GM21515 (cell line): ENCODE measurements at regions not wholly inside any gene's neighbourhood (a gene's known extent, or its start where the extent isn't known, plus 50 kb on each side); places are given as distances from the start of the nearest gene placed in this dataset.

Source experiments
- ATAC-seq: cut with Tn5 transposase; IDR thresholded peaks from one replicate; pipeline ENCODE4 v1.9.1; 2021; ENCODE audit not compliant: unreplicated experiment

GRCh38 chr3:44048196-44048924 is 193.3 kb upstream of the TOPAZ1 start:
- ATAC-seq, result no peak

GRCh38 chr3:44048949-44049348 is 192.7 kb upstream of the TOPAZ1 start:
- ATAC-seq, result no peak

- no peak for ATAC-seq
These were observed 191.6 kb upstream of the TOPAZ1 start for GRCh38 chr3:44050101-44050500.

DNA sequence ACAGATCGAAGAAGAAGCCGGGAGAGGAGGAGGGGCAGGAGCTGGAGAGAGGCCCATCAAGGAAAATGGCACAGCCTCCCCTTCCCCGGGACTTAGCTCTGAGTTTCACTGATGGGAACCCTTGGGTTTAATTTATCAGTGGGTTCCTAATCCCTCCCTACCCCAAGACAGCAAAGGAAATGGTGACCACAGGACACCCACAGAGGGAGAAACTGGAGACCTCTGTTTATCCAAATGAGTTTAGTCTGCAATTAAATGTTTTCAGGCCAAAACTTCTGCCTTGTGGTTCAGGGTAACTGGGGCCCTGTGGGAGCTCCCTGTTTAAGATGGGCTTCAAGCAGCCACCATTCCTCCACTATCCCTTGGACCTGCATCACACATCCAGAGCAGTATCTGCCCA is 190.8 kb upstream of the TOPAZ1 start:
- no peak for ATAC-seq

- no peak for ATAC-seq
These were observed 185.7 kb upstream of the TOPAZ1 start for GRCh38 chr3:44055951-44056350.

DNA sequence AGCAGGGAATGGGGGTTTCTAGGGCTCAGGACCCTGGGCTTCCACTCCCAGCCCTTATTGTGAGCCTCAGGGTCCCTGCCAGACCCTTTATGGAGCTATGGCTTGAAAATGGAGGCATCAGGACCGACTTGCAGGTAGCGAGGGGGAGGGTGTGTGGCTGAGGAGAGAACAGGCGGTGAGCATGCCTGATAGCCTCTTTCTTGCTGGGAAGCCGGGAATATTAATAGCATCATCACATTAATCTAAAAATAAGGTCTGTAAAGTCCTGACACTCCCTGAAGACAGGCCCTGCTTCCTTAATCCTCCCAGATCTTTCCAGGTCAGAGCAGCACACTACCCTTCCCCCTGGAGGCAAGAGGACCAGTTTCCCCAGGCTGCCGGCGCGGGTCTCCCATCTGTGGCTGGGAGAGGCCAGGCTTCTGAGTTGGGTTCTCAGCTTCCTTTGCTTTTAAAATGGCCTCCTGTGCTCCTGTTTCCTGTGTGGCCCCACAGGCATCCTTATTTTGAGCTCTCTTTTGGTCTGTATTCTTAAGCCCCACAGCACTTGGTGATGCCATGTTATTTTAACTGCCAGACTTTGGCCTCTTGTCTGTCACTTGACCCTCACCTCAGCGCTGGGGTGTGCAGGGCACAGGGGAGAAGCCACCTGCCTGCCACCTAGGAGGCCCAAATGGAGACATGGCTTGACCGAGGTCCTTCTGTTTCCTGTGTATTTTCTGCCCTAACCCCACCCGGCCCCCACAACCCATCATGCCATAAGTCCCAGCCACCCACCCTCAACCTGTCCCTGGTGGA is 185.0 kb upstream of the TOPAZ1 start:
- ATAC-seq, result no peak

DNA sequence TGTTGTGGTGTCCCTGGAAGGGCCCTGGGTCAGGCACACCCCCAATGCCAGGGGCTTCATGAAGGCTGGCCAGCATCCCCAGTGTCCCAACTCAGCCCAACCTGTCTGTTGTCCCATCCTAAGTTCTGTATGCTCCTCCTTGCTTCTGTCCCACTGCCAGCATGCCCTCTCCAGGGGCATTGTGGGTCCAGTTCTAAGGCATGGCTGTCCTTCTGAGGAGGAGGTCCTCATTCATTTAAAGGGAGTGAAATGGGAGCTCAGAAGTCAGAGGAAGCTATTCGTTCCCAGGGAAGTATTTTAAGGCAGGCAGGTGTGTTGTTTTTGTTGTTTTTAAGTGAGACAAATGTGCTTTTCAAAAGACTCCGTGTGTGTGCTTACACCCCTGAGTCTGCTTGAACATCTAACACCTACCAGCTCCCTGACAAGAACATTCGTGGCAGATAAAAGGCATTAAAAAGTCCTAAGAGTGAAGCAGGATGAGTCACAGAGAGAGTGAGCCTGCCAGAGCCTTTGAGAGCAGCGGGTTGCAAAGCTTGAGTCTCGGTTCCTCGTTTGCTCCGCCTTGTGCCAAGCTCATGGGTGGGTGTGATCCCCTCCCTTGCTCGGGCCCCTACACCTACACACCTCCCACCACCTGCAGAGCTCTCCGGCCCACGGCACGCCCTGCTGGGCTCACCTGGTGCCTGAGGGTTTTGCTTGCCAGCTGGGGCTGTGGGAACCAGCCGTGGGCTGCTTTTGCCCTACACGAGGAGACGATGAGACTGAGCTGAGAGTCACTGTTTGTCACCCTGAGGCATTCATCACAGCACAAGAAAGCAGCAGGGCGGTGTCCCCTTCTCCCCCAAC is 183.4 kb upstream of the TOPAZ1 start:
- ATAC-seq, result peak; percentile 91

- peak; percentile 8 for ATAC-seq
These were observed 182.8 kb upstream of the TOPAZ1 start for GRCh38 chr3:44058868-44059203.

GRCh38 chr3:44060164-44060563 is 181.5 kb upstream of the TOPAZ1 start:
- no peak for ATAC-seq

GRCh38 chr3:44061268-44061667 is 180.4 kb upstream of the TOPAZ1 start:
- no peak for ATAC-seq

GRCh38 chr3:44061961-44062360 is 179.7 kb upstream of the TOPAZ1 start:
- no peak for ATAC-seq

- no peak for ATAC-seq
These were observed 176.2 kb upstream of the TOPAZ1 start for GRCh38 chr3:44065311-44066094.

DNA sequence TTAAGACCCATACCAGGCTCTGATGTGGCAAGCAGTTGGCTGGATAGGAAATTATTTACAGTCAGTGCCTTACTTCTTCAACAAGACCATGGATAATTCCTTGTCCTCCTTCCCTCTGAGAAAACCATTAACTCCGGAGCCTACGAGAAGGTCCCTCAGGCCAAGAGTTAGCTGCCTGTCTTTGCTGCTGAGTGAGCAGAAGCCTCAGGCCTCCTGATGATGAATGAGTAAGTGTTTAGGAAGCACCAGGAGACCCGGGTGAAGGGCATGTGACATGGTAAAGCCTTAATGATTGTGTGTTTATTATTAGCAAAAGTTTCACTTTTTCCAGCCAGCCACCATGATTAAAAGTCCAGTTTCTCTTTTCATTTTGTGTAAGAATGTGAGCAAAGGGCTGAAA is 174.9 kb upstream of the TOPAZ1 start:
- no peak for ATAC-seq

- no peak for ATAC-seq
These were observed 174.3 kb upstream of the TOPAZ1 start for GRCh38 chr3:44067431-44067830.

DNA sequence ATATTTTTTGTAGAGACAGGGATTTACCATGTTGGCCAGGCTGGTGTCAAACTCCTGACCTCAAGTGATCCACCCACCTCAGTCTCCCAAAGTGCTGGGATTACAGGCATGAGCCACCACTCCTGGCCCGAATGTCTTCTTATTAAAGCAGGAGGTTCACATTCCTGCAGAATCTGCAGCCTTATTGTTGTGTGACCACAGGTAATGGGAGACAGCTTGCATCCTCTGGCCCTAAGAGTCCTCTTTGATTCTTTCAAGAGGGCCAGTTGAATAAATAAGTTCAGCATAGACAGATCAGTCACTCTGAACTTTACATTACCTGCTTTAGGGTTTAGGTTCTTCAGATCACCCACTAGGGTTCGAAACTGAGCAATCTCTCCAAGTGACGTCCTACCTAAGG is 172.9 kb upstream of the TOPAZ1 start:
- no peak for ATAC-seq

- ATAC-seq, result no peak
These were observed 172.4 kb upstream of the TOPAZ1 start for GRCh38 chr3:44069276-44069675.

- no peak for ATAC-seq
These were observed 170.7 kb upstream of the TOPAZ1 start for GRCh38 chr3:44070841-44071546.

DNA sequence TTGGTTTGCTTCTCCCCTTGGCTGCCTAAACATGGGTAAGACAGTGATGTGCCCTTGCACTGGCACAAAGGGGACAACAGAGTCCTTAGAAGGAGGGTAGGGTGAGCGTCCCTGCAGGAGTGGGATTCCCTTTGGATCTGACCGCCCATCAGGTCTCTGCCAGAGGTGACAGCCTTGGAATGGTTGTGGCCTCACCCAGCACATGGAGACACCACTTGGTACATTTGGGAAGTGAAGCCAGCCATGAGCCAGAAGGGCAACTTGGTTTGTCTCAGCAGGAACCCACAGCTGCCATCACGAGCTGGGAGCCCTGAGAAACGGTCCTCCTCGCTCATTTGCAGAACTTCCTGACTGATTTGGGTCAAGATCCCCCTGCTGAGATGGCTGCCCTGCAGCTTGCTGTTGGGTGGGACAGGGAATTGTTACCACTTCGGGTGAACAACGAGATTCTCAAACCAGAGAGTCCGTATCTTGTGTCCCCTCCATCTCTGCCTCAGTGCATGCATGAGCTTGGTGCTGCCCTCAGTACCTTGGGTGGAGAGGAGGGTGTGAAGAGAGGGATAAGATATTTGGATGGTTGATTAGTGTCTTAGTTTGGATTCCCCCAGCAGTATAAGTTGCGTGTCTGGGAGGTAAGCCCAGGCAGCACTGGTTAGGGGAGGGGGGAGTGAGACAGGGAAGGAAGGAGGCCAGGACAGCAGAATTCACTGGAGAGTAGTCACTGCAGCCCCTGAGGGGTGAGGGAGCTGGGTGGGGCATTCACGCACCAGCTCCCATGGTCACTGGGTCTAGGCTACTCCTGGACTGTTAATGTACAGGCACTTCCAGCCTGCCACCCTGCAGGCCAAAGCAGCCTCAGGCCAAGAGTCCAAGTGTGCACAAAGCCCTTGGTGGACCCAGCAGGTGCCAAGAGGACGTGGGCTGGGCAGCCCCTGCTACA is 168.8 kb upstream of the TOPAZ1 start:
- ATAC-seq, result no peak

GRCh38 chr3:44074181-44074580 is 167.5 kb upstream of the TOPAZ1 start:
- ATAC-seq, result no peak
